ENCODE measurements at regions not wholly inside any gene's neighbourhood (a gene's known extent, or its start where the extent isn't known, plus 50 kb on each side); places are given as distances from the start of the nearest gene placed in this dataset.

GRCh38 chr15:92705764-92706163 lies 50.2 kb upstream of the FAM174B start:
- Histone ChIP-seq H3K27ac (ENCODE audit: low read depth, low read length) (no peak overlapping the region), H3K4me1 (ENCODE audit: control insufficient read depth, insufficient read depth, low read length) (peaks cover 3% of the 10 kb centered on the region), H3K9ac (ENCODE audit: extremely low read depth, low read length, poor library complexity, severe bottlenecking) (no peak overlapping the region), H3K9me3 (ENCODE audit: control insufficient read depth, low read length) (no peaks in the 10 kb centered on the region), H3K36me3 (ENCODE audit: control insufficient read depth, insufficient read depth, low read length) (no peaks in the 10 kb centered on the region), H3K27me3 (ENCODE audit: control insufficient read depth, insufficient read depth, low read length, poor library complexity, severe bottlenecking) (no peaks in the 10 kb centered on the region), H3K4me3 (ENCODE audit: low read length) (no peak overlapping the region)
- Mint-ChIP-seq H3K36me3 (ENCODE audit: low read depth) (no peaks in the 10 kb centered on the region), H3K4me3 (no peak overlapping the region), H3K27ac (no peak overlapping the region), H3K4me1 (peaks cover 10% of the 10 kb centered on the region), H3K27me3 (ENCODE audit: insufficient read depth) (peaks cover 25% of the 10 kb centered on the region), H3K9me3 (no peaks in the 10 kb centered on the region)
- TF ChIP-seq CTCF (conservative IDR thresholded peaks at IDR 0.05): no peak
- 25 to 33% methylated on average over 1 of the region's 1 CpG for WGBS, 2 experiments (ENCODE audit: insufficient coverage in 1 of 2, insufficient read length in 1 of 2)
- no peak for DNase-seq

DNA sequence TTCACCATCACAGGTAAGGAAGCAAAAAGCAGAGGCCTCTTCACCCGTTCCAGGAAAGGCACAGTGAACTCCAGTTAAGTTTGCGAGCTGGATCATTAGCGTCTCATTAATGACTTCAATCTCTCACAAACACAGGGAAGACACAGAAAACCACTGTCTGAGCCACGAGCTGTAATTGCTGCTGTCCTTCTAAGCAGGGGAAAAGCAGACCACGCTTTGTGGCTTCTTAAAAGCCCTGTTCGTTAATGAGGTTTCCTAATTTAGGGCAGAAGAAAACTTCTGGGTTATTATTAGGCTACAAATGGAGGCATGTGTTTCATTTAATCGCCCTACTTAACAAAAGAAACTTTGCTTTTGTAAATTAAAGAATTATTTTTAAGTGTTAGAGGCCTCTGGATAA lies 50.6 kb upstream of the FAM174B start:
- no peaks in the 10 kb centered on the region for H3K36me3 ChIP-seq (ENCODE audit: control insufficient read depth, insufficient read depth, low read length)
- H3K9me3 ChIP-seq (ENCODE audit: control insufficient read depth, low read length): no peaks in the 10 kb centered on the region
- H3K27me3 ChIP-seq (ENCODE audit: control insufficient read depth, insufficient read depth, low read length, poor library complexity, severe bottlenecking): no peaks in the 10 kb centered on the region
- no peak overlapping the region for H3K4me3 ChIP-seq (ENCODE audit: low read length)
- Mint-ChIP-seq H3K36me3 (ENCODE audit: low read depth) (no peaks in the 10 kb centered on the region), H3K9me3 (no peaks in the 10 kb centered on the region), H3K27ac (no peak overlapping the region), H3K4me1 (peaks cover 10% of the 10 kb centered on the region), H3K4me3 (no peak overlapping the region), H3K27me3 (ENCODE audit: insufficient read depth) (peaks cover 26% of the 10 kb centered on the region)
- no peak overlapping the region for H3K27ac ChIP-seq (ENCODE audit: low read depth, low read length)
- 89 to 91% methylated on average over 3 to 7 of the region's 7 CpGs for WGBS, 2 experiments (ENCODE audit: insufficient coverage in 1 of 2, insufficient read length in 1 of 2)
- H3K4me1 ChIP-seq (ENCODE audit: control insufficient read depth, insufficient read depth, low read length): peaks cover 3% of the 10 kb centered on the region
- DNase-seq: no peak
- TF ChIP-seq CTCF (conservative IDR thresholded peaks at IDR 0.05): no peak
- no peak overlapping the region for H3K9ac ChIP-seq (ENCODE audit: extremely low read depth, low read length, poor library complexity, severe bottlenecking)

DNA sequence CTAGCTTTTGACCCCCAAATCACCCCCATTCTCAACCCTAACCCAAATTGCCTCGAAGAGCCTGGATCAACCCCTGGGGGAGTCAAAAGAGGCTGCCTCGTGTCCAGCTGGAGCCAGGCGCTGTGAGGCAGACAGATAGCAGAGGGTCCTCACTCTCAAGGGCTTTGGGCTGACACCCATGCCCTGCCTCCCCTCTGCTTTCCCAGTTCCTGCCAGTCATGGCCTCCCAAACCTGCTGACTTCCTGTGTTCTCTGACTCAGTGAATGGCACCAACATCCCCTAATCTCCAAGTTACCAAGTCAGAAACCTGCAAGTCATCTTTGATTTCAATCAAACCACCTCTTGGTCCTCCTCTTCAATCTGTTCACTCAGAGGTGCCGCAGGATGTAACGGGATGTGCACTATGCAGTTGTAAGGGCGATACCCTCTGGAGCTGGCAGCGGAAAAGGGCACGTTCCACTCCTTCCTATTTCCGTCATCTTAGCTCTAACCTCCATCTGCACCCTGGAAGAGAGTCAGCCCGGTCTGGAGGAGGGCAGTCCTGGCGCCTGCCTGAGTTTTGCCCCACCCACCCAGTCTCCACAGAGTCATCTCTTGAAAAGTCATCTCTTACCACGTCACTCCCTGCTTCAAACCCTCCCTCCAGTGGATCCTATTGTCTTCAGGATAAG lies 52.4 kb upstream of the FAM174B start:
- no peak for TF ChIP-seq CTCF (conservative IDR thresholded peaks at IDR 0.05)
- no peak for DNase-seq
- Histone ChIP-seq H3K36me3 (ENCODE audit: control insufficient read depth, insufficient read depth, low read length) (no peaks in the 10 kb centered on the region), H3K27ac (ENCODE audit: low read depth, low read length) (no peak overlapping the region), H3K9ac (ENCODE audit: extremely low read depth, low read length, poor library complexity, severe bottlenecking) (no peak overlapping the region), H3K27me3 (ENCODE audit: control insufficient read depth, insufficient read depth, low read length, poor library complexity, severe bottlenecking) (no peaks in the 10 kb centered on the region), H3K4me1 (ENCODE audit: control insufficient read depth, insufficient read depth, low read length) (peaks cover 3% of the 10 kb centered on the region), H3K4me3 (ENCODE audit: low read length) (no peak overlapping the region), H3K9me3 (ENCODE audit: control insufficient read depth, low read length) (no peaks in the 10 kb centered on the region)
- Mint-ChIP-seq H3K4me3 (no peak overlapping the region), H3K4me1 (peaks cover 14% of the 10 kb centered on the region), H3K36me3 (ENCODE audit: low read depth) (no peaks in the 10 kb centered on the region), H3K27me3 (ENCODE audit: insufficient read depth) (peaks cover 41% of the 10 kb centered on the region), H3K27ac (no peak overlapping the region), H3K9me3 (no peaks in the 10 kb centered on the region)
- 91 to 100% methylated on average over 9 to 12 of the region's 12 CpGs for WGBS, 2 experiments (ENCODE audit: insufficient coverage in 1 of 2, insufficient read length in 1 of 2)

Data from endodermal cell (in vitro differentiated cells).